ENCODE measurements at regions not wholly inside any gene's neighbourhood (a gene's known extent, or its start where the extent isn't known, plus 50 kb on each side); places are given as distances from the start of the nearest gene placed in this dataset.

DNA sequence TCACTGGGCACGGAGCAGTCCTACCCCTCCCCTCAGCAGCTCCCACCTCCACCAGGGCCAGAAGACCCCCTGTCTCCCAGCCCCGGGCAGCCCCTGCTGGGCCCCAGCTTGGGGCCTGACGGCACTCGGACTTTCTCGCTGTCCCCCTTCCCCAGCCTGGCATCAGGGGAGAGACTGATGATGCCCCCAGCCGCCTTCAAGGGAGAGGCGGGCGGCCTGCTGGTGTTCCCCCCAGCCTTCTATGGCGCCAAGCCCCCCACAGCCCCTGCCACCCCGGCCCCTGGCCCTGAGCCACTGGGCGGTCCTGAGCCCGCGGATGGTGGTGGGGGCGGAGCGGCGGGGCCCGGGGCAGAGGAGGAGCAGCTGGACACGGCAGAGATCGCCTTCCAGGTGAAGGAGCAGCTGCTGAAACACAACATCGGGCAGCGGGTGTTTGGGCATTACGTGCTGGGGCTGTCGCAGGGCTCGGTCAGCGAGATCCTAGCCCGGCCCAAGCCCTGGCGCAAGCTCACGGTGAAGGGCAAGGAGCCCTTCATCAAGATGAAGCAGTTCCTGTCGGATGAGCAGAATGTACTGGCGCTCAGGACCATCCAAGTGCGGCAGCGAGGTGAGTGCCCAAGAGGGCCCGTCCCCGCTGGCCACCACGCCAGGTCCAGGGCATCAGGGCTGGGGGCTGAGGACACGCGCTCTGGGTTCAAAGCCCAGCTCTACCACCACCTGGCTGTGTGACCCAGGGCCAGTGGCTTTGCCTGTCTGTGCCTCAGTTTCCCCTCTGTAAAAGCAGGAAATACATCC is 58.6 kb downstream of the PHETA1 start:
- no peak overlapping the region for H3K4me3 ChIP-seq (ENCODE audit: low read length)
- no peak overlapping the region for H3K9ac ChIP-seq (ENCODE audit: low read length)
- H3K27me3 ChIP-seq (ENCODE audit: control insufficient read depth, insufficient read depth, low read length): no peaks in the 10 kb centered on the region
- H3K27ac ChIP-seq (ENCODE audit: low read depth, low read length): no peak overlapping the region
- no peaks in the 10 kb centered on the region for H3K4me1 ChIP-seq (ENCODE audit: control insufficient read depth, insufficient read depth, low read length)
- H3K36me3 ChIP-seq (ENCODE audit: control insufficient read depth, insufficient read depth, low read length): no peaks in the 10 kb centered on the region

DNA sequence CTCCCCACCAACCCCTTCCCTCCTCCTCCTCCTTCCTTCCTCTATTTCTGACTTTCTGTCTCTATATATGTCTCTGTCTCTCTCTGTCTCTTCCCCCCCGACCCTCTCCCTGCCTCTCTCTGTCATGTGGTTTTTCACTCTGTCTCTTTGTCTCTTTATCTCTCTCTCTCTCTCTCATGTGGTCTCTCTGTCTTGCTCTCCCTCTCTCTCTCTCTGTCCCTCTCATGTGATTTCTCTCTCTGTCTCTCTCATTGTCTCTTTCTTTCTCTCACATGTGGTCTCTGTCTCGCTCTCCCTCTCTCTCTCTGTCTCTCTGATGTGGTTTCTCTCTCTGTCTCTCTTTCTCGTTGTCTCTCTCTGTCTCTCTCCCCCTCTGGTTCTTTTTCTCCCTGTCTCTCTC is 59.3 kb downstream of the PHETA1 start:
- Histone ChIP-seq H3K27ac (ENCODE audit: low read depth, low read length) (no peak overlapping the region), H3K36me3 (ENCODE audit: control insufficient read depth, insufficient read depth, low read length) (no peaks in the 10 kb centered on the region), H3K27me3 (ENCODE audit: control insufficient read depth, insufficient read depth, low read length) (no peaks in the 10 kb centered on the region), H3K9ac (ENCODE audit: low read length) (no peak overlapping the region), H3K4me1 (ENCODE audit: control insufficient read depth, insufficient read depth, low read length) (no peaks in the 10 kb centered on the region), H3K4me3 (ENCODE audit: low read length) (no peak overlapping the region)

DNA sequence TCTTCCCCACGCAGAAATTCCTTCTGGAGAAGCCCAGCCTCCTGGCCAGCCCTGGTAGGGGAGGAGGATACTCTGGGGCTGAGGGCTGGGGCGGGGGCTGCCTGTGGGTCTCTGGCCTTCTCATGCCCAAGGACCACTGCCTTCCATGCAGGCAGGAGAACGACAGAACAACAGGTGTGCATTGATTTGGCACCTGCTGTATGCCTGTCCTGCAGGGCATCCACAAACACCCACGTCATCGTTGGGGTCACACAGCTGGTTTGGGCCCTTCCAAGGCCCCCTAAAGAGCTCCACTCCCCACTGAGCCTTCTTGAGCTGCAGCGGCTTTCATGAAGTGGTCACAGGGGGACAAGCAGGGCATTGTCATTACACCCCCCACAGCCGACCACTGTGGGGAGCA is 60.4 kb downstream of the PHETA1 start:
- H3K27ac ChIP-seq (ENCODE audit: low read depth, low read length): no peak overlapping the region
- no peak overlapping the region for H3K4me3 ChIP-seq (ENCODE audit: low read length)
- no peaks in the 10 kb centered on the region for H3K36me3 ChIP-seq (ENCODE audit: control insufficient read depth, insufficient read depth, low read length)
- no peaks in the 10 kb centered on the region for H3K4me1 ChIP-seq (ENCODE audit: control insufficient read depth, insufficient read depth, low read length)
- H3K9ac ChIP-seq (ENCODE audit: low read length): no peak overlapping the region
- no peaks in the 10 kb centered on the region for H3K27me3 ChIP-seq (ENCODE audit: control insufficient read depth, insufficient read depth, low read length)

DNA sequence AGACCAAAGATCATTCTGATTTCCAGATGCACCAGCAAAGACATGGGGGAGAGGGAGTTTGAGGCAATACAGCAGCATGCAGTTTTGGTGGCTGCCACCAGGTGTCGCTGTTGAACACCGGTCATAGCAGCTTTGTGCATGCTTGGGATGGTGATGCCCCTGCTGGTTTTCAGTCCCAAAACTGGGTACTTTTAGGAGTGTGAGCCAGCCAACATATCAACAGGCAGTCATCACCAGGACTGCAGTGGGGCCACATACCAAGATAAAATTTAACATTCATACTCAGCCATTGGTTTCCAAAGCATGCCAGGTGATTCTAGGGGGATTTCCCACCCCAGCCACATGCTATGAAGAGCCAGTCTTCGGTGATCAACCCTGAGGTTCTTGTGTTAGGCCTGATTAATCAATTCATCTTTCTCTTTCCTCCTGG is 64.2 kb downstream of the PHETA1 start:
- Histone ChIP-seq H3K27me3 (ENCODE audit: control insufficient read depth, insufficient read depth, low read length) (no peaks in the 10 kb centered on the region), H3K4me1 (ENCODE audit: control insufficient read depth, insufficient read depth, low read length) (no peaks in the 10 kb centered on the region), H3K36me3 (ENCODE audit: control insufficient read depth, insufficient read depth, low read length) (no peaks in the 10 kb centered on the region), H3K27ac (ENCODE audit: low read depth, low read length) (no peak overlapping the region), H3K4me3 (ENCODE audit: low read length) (no peak overlapping the region), H3K9ac (ENCODE audit: low read length) (no peak overlapping the region)

DNA sequence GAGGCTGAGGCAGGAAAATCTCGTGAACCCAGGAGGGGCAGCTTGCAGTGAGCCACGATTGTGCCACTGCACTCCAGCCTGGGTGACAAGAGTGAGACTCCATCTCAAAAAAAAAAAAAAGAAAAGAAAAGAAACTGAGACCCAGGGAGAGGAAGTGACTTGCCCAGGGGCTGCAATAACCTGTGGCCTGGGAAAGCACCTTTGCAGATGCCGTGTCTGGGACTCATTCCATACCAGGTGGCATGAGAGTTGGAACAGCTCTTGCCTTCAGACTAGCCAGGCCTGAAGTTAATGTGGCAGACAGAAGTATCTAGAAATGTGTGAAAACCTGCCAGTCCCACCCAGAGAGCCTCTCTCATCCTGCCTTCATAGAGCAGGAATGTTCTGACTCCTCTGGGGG is 65.4 kb downstream of the PHETA1 start:
- Histone ChIP-seq H3K27ac (ENCODE audit: low read depth, low read length) (no peak overlapping the region), H3K9ac (ENCODE audit: low read length) (no peak overlapping the region), H3K4me1 (ENCODE audit: control insufficient read depth, insufficient read depth, low read length) (no peaks in the 10 kb centered on the region), H3K4me3 (ENCODE audit: low read length) (no peak overlapping the region), H3K36me3 (ENCODE audit: control insufficient read depth, insufficient read depth, low read length) (no peaks in the 10 kb centered on the region), H3K27me3 (ENCODE audit: control insufficient read depth, insufficient read depth, low read length) (no peaks in the 10 kb centered on the region)

DNA sequence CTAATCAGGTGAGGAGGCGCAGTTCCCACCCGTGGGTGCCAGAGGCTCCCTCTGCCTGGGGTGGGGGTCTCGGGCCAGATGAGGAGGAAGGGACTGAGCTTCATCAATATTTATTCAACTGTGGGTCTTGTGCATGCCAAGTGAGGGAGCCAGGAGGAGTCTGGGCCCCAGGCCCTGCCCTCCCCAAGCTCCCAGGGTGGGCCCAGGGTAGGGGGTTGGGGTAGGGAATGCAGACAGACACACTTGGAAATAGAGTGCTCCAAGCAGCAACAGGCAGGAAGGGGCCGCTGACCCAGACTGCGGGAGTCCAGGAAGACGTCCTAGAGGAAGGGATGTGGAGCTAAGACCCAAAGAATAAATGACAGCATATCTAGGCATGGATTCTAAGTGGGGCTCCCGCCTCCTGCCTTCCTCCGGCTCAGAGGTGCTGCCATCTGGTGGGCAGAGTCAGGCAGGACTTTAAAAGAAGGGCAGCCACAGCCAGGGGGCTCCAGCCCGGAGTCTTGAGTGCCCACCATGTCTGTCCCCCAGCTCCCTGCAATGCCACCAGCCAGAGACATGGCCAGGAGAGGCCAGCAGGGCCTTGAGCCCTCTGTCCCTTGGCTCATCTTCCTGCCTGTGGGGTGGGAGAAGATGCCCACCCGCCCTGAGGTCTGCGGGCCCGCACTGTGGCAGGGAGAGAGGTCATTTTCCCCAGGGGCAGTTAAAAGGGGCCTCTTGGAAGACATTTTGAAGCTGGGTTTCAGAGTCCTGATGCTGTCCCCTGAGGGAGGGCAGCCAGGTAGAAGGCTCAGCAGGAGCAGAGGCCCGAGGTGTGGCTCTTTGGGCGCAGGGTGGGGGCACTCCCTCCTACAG is 70.1 kb downstream of the PHETA1 start:
- no peaks in the 10 kb centered on the region for H3K27me3 ChIP-seq (ENCODE audit: control insufficient read depth, insufficient read depth, low read length)
- no peaks in the 10 kb centered on the region for H3K36me3 ChIP-seq (ENCODE audit: control insufficient read depth, insufficient read depth, low read length)
- no peaks in the 10 kb centered on the region for H3K4me1 ChIP-seq (ENCODE audit: control insufficient read depth, insufficient read depth, low read length)
- no peak overlapping the region for H3K27ac ChIP-seq (ENCODE audit: low read depth, low read length)
- no peak overlapping the region for H3K4me3 ChIP-seq (ENCODE audit: low read length)
- no peak overlapping the region for H3K9ac ChIP-seq (ENCODE audit: low read length)

DNA sequence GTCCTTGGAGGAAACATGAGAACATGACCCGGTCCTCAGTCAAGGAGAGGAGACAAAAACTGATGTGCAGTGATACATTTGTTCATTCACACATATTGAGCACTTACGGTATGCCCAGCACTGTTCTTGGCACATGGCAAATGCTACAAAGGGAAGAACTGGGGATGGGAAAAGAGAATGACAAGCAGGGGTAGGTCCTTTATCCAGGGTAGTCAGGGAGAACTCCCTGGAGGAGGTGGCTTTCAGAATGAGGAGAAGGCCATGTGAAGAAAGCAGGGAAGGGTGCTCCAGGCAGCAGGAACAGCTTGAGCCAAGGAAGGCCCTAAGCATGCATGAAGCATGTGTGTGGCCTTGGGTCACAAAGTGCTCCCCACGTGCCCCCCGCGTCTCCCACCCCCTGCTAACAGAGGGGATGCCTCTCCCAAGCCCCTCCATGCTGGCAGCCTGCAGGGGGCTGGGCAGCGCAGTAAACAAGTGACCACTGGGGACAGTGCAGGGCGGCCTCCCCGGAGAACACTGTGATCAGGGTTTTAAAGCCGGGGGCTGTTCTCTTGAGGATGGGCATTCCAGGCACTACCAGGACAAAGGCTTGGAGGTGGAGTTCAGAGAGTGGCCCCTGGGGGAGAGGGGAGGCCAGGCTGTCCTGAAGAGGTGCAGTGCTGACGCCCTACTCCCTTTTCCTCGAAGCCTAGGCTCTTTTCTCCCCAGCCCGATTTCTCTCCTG is 71.0 kb downstream of the PHETA1 start:
- no peaks in the 10 kb centered on the region for H3K36me3 ChIP-seq (ENCODE audit: control insufficient read depth, insufficient read depth, low read length)
- H3K4me1 ChIP-seq (ENCODE audit: control insufficient read depth, insufficient read depth, low read length): no peaks in the 10 kb centered on the region
- no peak overlapping the region for H3K4me3 ChIP-seq (ENCODE audit: low read length)
- H3K27ac ChIP-seq (ENCODE audit: low read depth, low read length): no peak overlapping the region
- H3K27me3 ChIP-seq (ENCODE audit: control insufficient read depth, insufficient read depth, low read length): no peaks in the 10 kb centered on the region
- no peak overlapping the region for H3K9ac ChIP-seq (ENCODE audit: low read length)

DNA sequence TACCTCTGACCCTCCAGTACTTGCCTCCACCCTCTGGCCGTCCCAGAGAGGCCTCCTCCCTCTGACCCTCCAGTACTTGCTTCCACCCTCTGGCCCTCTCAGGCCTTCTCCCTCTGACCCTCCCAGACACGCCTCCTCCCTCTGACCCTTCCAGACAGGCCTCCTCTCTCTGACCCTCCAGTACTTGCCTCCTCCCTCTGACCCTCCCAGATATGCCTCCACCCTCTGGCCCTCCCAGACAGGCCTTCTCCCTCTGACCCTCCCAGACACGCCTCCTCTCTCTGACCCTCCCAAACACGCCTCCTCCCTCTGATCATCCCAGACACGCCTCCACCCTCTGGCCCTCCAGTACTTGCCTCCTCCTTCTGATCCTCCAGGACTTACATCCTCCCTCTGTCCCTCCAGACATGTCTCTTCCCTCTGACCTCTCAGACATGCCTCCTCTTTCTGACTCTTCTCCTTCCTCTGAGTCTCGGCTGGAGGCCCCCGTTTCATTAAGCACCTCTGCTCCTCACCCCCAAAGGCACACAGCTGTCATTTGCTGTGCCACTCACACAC is 71.9 kb downstream of the PHETA1 start:
- H3K27me3 ChIP-seq (ENCODE audit: control insufficient read depth, insufficient read depth, low read length): no peaks in the 10 kb centered on the region
- H3K4me1 ChIP-seq (ENCODE audit: control insufficient read depth, insufficient read depth, low read length): no peaks in the 10 kb centered on the region
- no peak overlapping the region for H3K27ac ChIP-seq (ENCODE audit: low read depth, low read length)
- H3K36me3 ChIP-seq (ENCODE audit: control insufficient read depth, insufficient read depth, low read length): no peaks in the 10 kb centered on the region
- H3K9ac ChIP-seq (ENCODE audit: low read length): no peak overlapping the region
- no peak overlapping the region for H3K4me3 ChIP-seq (ENCODE audit: low read length)

DNA sequence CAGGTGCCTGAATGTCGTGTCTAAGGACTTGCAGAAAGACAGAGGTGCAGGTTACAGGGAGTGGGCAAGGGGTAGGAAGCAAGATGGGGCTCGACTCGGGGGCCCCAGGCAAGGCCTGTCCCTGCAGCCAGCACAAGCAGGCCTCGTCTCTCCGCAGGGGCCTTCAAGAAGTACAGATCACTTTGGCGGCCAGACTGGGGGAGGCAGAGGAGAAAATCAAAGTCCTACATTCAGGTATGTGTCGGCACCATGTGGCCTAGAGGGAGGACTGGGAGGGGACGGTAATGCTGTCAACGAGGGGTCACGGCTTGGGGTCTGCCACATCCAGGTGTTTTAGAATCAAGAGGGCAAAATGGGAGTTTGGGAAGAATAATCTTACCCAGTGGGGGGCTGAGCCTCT is 73.7 kb downstream of the PHETA1 start:
- Histone ChIP-seq H3K27ac (ENCODE audit: low read depth, low read length) (no peak overlapping the region), H3K4me3 (ENCODE audit: low read length) (no peak overlapping the region), H3K27me3 (ENCODE audit: control insufficient read depth, insufficient read depth, low read length) (no peaks in the 10 kb centered on the region), H3K9ac (ENCODE audit: low read length) (no peak overlapping the region), H3K36me3 (ENCODE audit: control insufficient read depth, insufficient read depth, low read length) (no peaks in the 10 kb centered on the region), H3K4me1 (ENCODE audit: control insufficient read depth, insufficient read depth, low read length) (no peaks in the 10 kb centered on the region)

DNA sequence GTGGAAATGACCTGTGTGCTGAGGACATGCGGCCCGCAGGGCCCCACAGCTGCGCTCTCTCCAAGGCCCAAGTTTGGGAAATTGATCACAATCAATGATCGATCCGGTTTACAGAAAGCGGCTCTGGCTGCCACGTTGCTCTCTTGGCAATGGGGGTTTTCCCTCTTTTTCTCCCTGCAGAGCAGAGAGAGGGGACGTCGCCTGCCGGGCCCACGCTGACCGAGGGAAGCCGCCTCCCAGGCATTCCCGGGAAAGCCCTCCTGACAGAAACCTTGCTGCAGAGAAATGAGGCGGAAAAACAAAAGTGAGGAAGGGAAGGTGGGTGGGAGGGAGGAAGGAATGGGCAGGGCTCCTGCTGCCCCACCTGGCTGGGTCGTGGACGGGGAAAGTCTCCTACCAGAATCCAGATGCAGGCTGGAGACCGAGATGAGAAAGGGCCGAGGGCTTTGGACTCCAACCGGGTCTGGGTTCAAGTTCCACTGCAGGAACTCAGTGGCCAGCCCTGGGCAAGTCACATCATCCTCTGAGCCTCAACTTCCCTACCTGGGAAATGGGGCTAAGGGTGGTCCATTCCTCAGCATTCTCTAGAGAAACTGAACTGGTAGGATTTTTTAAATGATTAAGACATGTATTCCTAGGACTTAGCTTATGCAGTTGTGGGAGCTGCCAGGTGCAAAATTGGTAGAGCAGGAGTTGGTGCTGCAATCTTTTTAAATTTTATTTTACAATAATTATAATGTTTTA is 75.5 kb downstream of the PHETA1 start:
- H3K27ac ChIP-seq (ENCODE audit: low read depth, low read length): no peak overlapping the region
- no peaks in the 10 kb centered on the region for H3K27me3 ChIP-seq (ENCODE audit: control insufficient read depth, insufficient read depth, low read length)
- no peaks in the 10 kb centered on the region for H3K36me3 ChIP-seq (ENCODE audit: control insufficient read depth, insufficient read depth, low read length)
- no peaks in the 10 kb centered on the region for H3K4me1 ChIP-seq (ENCODE audit: control insufficient read depth, insufficient read depth, low read length)
- no peak overlapping the region for H3K9ac ChIP-seq (ENCODE audit: low read length)
- H3K4me3 ChIP-seq (ENCODE audit: low read length): no peak overlapping the region

DNA sequence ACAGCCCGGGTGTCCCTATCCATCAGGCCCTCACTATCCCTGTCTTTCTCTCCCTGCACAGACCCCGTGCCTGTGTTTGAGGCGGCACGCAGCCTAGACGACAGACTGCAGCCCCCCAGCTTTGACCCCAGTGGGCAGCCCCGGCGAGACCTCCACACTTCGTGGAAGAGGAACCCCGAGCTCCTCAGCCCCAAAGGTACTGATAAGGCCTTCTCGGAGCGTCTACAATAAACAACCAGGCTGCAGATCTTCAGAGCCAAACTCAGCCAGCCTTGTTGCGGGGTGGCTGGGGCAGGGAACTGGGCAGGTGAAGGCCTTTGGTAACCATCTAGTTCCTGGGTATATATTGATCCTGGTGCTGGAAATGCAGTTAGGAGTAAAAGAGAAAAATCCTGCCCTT is 77.5 kb downstream of the PHETA1 start:
- Histone ChIP-seq H3K27ac (ENCODE audit: low read depth, low read length) (no peak overlapping the region), H3K9ac (ENCODE audit: low read length) (no peak overlapping the region), H3K27me3 (ENCODE audit: control insufficient read depth, insufficient read depth, low read length) (no peaks in the 10 kb centered on the region), H3K36me3 (ENCODE audit: control insufficient read depth, insufficient read depth, low read length) (no peaks in the 10 kb centered on the region), H3K4me1 (ENCODE audit: control insufficient read depth, insufficient read depth, low read length) (no peaks in the 10 kb centered on the region), H3K4me3 (ENCODE audit: low read length) (no peak overlapping the region)

DNA sequence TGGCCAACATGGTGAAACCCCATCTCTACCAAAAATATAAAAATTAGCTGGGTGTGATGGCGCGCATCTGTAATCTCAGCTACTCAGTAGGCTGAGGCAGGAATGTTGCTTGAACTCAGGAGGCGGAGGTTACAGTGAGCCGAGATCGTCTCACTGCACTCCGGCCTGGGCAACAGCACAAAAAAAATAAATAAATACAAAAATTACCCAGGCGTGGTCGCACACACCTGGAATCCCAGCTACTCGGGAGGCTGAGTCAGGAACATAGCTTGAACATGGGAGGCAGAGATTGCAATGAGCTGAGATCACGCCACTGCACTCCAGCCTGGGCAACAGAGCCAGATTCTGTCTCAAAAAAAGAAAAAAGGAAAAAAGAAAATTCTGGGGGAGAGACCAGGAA is 80.1 kb downstream of the PHETA1 start:
- Histone ChIP-seq H3K9ac (ENCODE audit: low read length) (no peak overlapping the region), H3K27ac (ENCODE audit: low read depth, low read length) (no peak overlapping the region), H3K4me3 (ENCODE audit: low read length) (no peak overlapping the region), H3K36me3 (ENCODE audit: control insufficient read depth, insufficient read depth, low read length) (no peaks in the 10 kb centered on the region), H3K27me3 (ENCODE audit: control insufficient read depth, insufficient read depth, low read length) (no peaks in the 10 kb centered on the region), H3K4me1 (ENCODE audit: control insufficient read depth, insufficient read depth, low read length) (no peaks in the 10 kb centered on the region)

All from rectal smooth muscle tissue (tissue), 1 donor.